SK-N-SH treated with all-trans-retinoic acid at 6 μM for 48 hours (cell line): ENCODE measurements at regions not wholly inside any gene's neighbourhood (a gene's known extent, or its start where the extent isn't known, plus 50 kb on each side); places are given as distances from the start of the nearest gene placed in this dataset.

Experiments used
- ATAC-seq: fragments of 200-7000 bp; cut with Tn5 transposase; 3 replicates; pipeline ENCODE4 v1.9.1; 2020; ENCODE audit warnings: mild to moderate bottlenecking, moderate library complexity
- ARNTL ChIP-seq: fragments of 450-650 bp; formaldehyde crosslinking; IDR thresholded peaks from 2 replicates; pipeline ENCODE4 v1.5.0; 2020; ENCODE audit warnings: low read depth, mild to moderate bottlenecking, moderate library complexity, borderline replicate concordance
- CSDC2 ChIP-seq: fragments of 250-450 bp; sonication (Bioruptor Pico); IDR thresholded peaks from 2 replicates; pipeline ENCODE4 v1.5.0; 2020; ENCODE audit warnings: mild to moderate bottlenecking, moderate library complexity
- CSRNP3 ChIP-seq: fragments of 250-450 bp; sonication (Bioruptor Pico); IDR thresholded peaks from 2 replicates; pipeline ENCODE4 v1.5.1; 2021; ENCODE audit warnings: mild to moderate bottlenecking, moderate library complexity
- ESRRG ChIP-seq: fragments of 250-450 bp; sonication (Bioruptor Pico); IDR thresholded peaks from 2 replicates; pipeline ENCODE4 v1.6.1; 2021; ENCODE audit warnings: mild to moderate bottlenecking
- GLIS3 ChIP-seq: fragments of 250-450 bp; sonication (Bioruptor Pico); IDR thresholded peaks from 2 replicates; pipeline ENCODE4 v1.5.0; 2020; ENCODE audit warnings: mild to moderate bottlenecking, moderate library complexity
- ISL1 ChIP-seq: fragments of 250-450 bp; sonication (Bioruptor Pico); IDR thresholded peaks from 2 replicates; pipeline ENCODE4 v2.1.2; 2022; ENCODE audit warnings: mild to moderate bottlenecking, moderate library complexity
- PATZ1 ChIP-seq: fragments of 250-450 bp; sonication (Bioruptor Pico); IDR thresholded peaks from 2 replicates; pipeline ENCODE4 v1.8.0; 2020; ENCODE audit warnings: mild to moderate bottlenecking, moderate library complexity, borderline replicate concordance
- POU6F1 ChIP-seq: fragments of 250-450 bp; sonication (Bioruptor Pico); IDR thresholded peaks from 2 replicates; pipeline ENCODE4 v1.8.0; 2021; ENCODE audit warnings: low read depth, mild to moderate bottlenecking, moderate library complexity, borderline replicate concordance
- PPARA ChIP-seq: fragments of 250-450 bp; sonication (Bioruptor Pico); IDR thresholded peaks from 2 replicates; pipeline ENCODE4 v1.5.0; 2020; ENCODE audit warnings: mild to moderate bottlenecking, borderline replicate concordance
- RARB ChIP-seq: fragments of 250-450 bp; sonication (Bioruptor Pico); IDR thresholded peaks from 2 replicates; pipeline ENCODE4 v1.8.0; 2021; ENCODE audit warnings: mild to moderate bottlenecking, moderate library complexity
- SNAI2 ChIP-seq: fragments of 250-450 bp; sonication (Bioruptor Pico); IDR thresholded peaks from 2 replicates; pipeline ENCODE4 v1.5.0; 2020; ENCODE audit warnings: mild to moderate bottlenecking, moderate library complexity
- TCF4 ChIP-seq: fragments of 250-450 bp; sonication (Bioruptor Pico); IDR thresholded peaks from 2 replicates; pipeline ENCODE4 v1.8.0; 2021; ENCODE audit warnings: mild to moderate bottlenecking, moderate library complexity, borderline replicate concordance
- TOX ChIP-seq: fragments of 250-450 bp; sonication (Bioruptor Pico); IDR thresholded peaks from 2 replicates; pipeline ENCODE4 v1.8.0; 2021; ENCODE audit warnings: mild to moderate bottlenecking, moderate library complexity, borderline replicate concordance
- TSHZ2 ChIP-seq: fragments of 250-450 bp; sonication (Bioruptor Pico); IDR thresholded peaks from 2 replicates; pipeline ENCODE4 v1.5.0; 2020; ENCODE audit warnings: mild to moderate bottlenecking, moderate library complexity
- ZC3H10 ChIP-seq: fragments of 250-450 bp; sonication (Bioruptor Pico); IDR thresholded peaks from 2 replicates; pipeline ENCODE4 v1.5.1; 2021; ENCODE audit warnings: mild to moderate bottlenecking, moderate library complexity
- ZFP3 ChIP-seq: fragments of 250-450 bp; sonication (Bioruptor Pico); IDR thresholded peaks from 2 replicates; pipeline ENCODE4 v1.5.0; 2020; ENCODE audit warnings: mild to moderate bottlenecking, moderate library complexity
- ZNF565 ChIP-seq: fragments of 450-650 bp; formaldehyde crosslinking; conservative IDR thresholded peaks from 2 replicates; pipeline ENCODE4 v1.5.0; 2020; ENCODE audit warnings: low read depth, mild to moderate bottlenecking, moderate library complexity

- TF ChIP-seq CSRNP3 (CRISPR knock-in tag), result no peak
- no peak for TF ChIP-seq RARB
- no peak for TF ChIP-seq TCF4 (CRISPR knock-in tag)
- TF ChIP-seq ZNF565 (CRISPR knock-in tag), result no peak
- no peak for TF ChIP-seq GLIS3 (CRISPR knock-in tag)
- no peak for TF ChIP-seq TSHZ2
- no peak for TF ChIP-seq ARNTL (CRISPR knock-in tag)
- no peak for TF ChIP-seq POU6F1 (CRISPR knock-in tag)
- no peak for TF ChIP-seq TOX (CRISPR knock-in tag)
- no peak for TF ChIP-seq ESRRG (CRISPR knock-in tag)
These were observed 459.9 kb downstream of the PIK3C3 start (continued) for GRCh38 chr18:42414756-42415454.

- TF ChIP-seq ZFP3 (CRISPR knock-in tag) (no peak), CSDC2 (CRISPR knock-in tag) (no peak), PATZ1 (CRISPR knock-in tag) (no peak), TSHZ2 (no peak), SNAI2 (no peak), ARNTL (CRISPR knock-in tag) (no peak), RARB (no peak), PPARA (no peak), TCF4 (CRISPR knock-in tag) (no peak), ZC3H10 (no peak)
- ATAC-seq, result no peak
These were observed 462.2 kb downstream of the PIK3C3 start for GRCh38 chr18:42417189-42417588.

GRCh38 chr18:42418121-42418520, 463.1 kb downstream of the PIK3C3 start:
- TF ChIP-seq ESRRG (CRISPR knock-in tag), result no peak
- TF ChIP-seq ISL1, result no peak
- no peak for TF ChIP-seq TSHZ2
- no peak for TF ChIP-seq ZNF565 (CRISPR knock-in tag)
- no peak for ATAC-seq
